Skeletal muscle satellite cell (primary cell): ENCODE measurements at regions not wholly inside any gene's neighbourhood (a gene's known extent, or its start where the extent isn't known, plus 50 kb on each side); places are given as distances from the start of the nearest gene placed in this dataset.

ENCODE experiments used
- H3K27me3 ChIP-seq: 2 replicates; pipeline ENCODE4 v1.7.0; 2013; ENCODE audit warnings: low read length; ENCODE audit not compliant: control insufficient read depth, insufficient read depth
- H3K36me3 ChIP-seq: 2 replicates; pipeline ENCODE4 v1.7.0; 2013; ENCODE audit warnings: mild to moderate bottlenecking, control low read depth, low read length; ENCODE audit not compliant: insufficient read depth
- H3K4me1 ChIP-seq: 2 replicates; pipeline ENCODE4 v1.7.0; 2013; ENCODE audit warnings: low read length; ENCODE audit not compliant: control insufficient read depth, insufficient read depth
- H3K4me2 ChIP-seq: 2 replicates; pipeline ENCODE4 v1.7.0; 2013; ENCODE audit warnings: mild to moderate bottlenecking, low read length
- H3K4me3 ChIP-seq: 2 replicates; pipeline ENCODE4 v1.7.0; 2013; ENCODE audit warnings: low read length
- H3K9ac ChIP-seq: 2 replicates; pipeline ENCODE4 v1.7.0; 2013; ENCODE audit warnings: mild to moderate bottlenecking, low read depth, low read length, moderate library complexity
- H3K9me3 ChIP-seq: replicated peaks from 2 replicates; pipeline ENCODE4 v1.7.0; 2013; ENCODE audit warnings: mild to moderate bottlenecking, control low read depth, low read length

DNA sequence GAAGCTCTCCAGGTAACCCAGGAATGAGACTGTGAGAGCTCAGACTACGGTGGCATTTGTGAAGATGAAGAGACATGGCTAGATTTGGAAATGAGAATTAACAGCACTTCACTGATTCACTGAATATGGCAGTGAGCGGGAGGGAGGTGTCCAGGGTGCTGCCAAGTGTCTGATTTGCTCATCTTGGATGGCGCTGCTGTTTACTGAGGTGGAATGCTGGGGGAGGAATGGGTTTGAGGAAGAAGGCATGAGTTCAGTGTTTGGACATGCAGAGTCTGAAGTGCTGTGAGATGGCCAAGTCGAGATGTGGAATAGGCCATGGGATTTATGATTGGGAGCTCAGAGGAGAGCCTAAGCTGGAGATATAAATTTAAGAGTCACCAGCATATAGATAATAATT lies 437.1 kb upstream of the NPVF start:
- H3K4me2 ChIP-seq, result no peak overlapping the region
- no peaks in the 10 kb centered on the region for H3K4me1 ChIP-seq
- H3K36me3 ChIP-seq, result no peaks in the 10 kb centered on the region
- H3K9ac ChIP-seq, result no peak overlapping the region
- H3K9me3 ChIP-seq, result no peaks in the 10 kb centered on the region
- H3K27me3 ChIP-seq, result peaks cover 3% of the 10 kb centered on the region
- no peak overlapping the region for H3K4me3 ChIP-seq

DNA sequence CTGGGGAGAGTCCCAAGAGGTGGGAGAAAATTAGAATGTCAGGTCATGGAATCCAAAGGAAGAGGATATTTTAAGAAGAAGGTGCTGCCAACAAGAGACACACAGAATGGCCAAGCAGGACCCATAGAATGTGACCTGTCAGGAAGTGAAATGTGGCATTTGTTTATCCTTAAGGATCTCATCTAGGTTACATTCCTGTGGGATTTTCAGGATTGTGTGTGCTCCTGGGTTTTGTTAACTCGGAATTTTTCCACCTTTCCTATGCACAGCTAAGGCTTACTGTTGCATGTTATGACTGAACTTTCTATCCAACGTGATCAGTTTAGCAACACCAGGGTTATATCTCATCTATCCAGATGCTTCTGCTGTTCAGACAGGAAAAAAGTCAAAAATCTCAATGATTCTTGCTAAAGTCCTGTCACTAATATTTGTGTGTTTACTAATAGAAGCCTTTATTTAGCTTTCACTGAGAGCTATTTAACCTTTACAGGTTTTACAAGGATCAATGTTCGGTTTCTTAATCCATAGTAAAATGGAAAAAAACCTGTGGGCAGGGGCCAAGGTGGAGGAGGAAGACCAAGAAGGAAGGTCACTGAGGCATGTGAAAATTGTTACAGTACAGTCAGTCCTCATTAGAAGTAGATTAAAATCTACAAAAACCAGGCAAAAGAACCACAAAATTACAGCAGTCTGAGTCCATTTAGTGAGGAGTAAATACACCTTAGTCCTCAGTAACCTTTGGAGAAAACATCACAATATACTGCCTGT lies 437.8 kb upstream of the NPVF start:
- H3K27me3 ChIP-seq, result peaks cover 6% of the 10 kb centered on the region
- no peaks in the 10 kb centered on the region for H3K9me3 ChIP-seq
- no peak overlapping the region for H3K4me3 ChIP-seq
- H3K9ac ChIP-seq, result no peak overlapping the region
- no peaks in the 10 kb centered on the region for H3K4me1 ChIP-seq
- H3K4me2 ChIP-seq, result no peak overlapping the region
- no peaks in the 10 kb centered on the region for H3K36me3 ChIP-seq

DNA sequence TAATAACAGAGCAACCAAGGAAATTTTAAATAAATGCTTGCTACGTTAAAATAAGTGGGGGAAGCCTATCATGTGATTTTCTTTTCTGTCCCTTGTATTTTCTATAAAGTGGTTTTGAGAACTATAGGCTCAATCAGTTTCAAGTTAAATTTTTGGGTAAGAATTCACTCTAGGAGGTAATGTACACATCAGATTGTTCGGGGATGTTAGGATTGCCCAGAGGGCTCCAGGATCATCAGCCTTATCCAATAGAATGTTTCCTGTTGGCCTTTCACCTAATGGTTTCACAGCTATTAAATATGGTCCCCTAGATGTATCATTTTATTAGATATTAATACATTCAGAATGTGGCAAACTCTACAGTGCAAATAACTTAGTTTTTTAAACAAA lies 438.4 kb upstream of the NPVF start:
- Histone ChIP-seq H3K4me3 (no peak overlapping the region), H3K9ac (no peak overlapping the region), H3K9me3 (no peaks in the 10 kb centered on the region), H3K36me3 (no peaks in the 10 kb centered on the region), H3K4me2 (no peak overlapping the region), H3K4me1 (no peaks in the 10 kb centered on the region), H3K27me3 (peaks cover 9% of the 10 kb centered on the region)

DNA sequence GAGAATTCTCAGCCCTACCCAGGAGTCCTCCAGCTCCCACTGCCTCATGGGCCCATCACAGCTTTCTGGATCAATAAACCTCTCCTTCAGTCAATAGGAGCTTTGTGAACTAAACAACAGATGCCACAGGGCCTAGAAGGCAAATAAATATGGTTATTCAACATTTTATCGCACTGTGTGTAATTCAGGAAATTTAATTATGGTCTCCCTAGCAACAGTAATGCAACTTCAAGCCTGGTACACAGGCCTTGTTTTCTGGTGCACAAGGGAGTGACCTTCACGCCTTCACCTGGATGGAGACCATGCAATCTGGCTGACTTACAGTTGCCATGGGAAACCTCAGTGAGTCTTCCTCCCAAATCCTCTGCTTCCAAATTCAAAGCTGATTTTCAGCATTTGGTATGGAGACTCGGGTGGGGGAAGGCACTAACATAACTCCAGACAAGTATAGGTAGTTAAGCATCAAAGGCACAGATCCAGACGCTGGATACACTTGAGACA lies 441.0 kb upstream of the NPVF start:
- H3K36me3 ChIP-seq, result no peaks in the 10 kb centered on the region
- H3K4me1 ChIP-seq, result no peaks in the 10 kb centered on the region
- H3K9me3 ChIP-seq, result no peaks in the 10 kb centered on the region
- H3K9ac ChIP-seq, result no peak overlapping the region
- H3K4me3 ChIP-seq, result no peak overlapping the region
- no peak overlapping the region for H3K4me2 ChIP-seq
- peaks cover 5% of the 10 kb centered on the region for H3K27me3 ChIP-seq

DNA sequence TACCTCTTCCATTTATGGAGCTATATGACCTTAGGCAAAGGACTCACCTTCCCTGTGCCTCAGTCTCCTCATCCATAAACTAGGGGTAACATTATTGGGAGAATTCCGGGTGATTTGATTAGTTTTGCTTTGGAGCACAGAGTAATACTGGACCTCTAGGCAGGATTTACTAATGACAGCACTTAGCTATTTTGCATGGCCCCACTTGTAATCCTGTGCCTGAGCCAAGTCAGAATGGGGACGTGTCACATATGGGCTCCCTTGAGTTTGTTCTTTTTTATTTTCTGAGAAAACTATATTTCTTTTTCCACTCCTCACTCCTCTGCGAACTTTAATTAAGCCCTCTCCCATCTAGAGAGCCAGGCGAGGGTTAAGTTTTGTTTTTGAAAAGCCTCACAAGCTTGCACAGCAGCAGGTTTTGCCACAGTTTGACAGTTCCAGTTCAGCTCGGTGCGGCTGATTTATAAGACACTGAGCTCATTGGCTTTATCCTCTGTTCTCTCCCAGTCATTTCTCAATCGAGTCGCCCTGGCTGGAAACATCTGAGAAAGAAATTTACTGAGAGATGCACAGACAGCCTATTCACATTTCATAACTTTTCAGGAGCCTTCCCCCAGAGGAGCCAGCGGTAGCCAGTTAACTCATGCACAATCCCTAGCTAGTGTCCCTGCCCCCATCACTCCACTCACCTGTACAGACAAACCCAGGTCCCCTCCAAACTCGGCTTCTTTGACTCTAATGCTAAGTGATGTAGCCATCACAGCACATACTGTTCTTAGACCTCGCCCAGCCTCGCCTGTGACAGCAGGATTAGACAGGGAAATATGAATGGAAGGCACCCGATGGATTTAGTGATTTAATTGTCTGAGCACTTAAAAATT lies 441.9 kb upstream of the NPVF start:
- H3K4me3 ChIP-seq, result no peak overlapping the region

DNA sequence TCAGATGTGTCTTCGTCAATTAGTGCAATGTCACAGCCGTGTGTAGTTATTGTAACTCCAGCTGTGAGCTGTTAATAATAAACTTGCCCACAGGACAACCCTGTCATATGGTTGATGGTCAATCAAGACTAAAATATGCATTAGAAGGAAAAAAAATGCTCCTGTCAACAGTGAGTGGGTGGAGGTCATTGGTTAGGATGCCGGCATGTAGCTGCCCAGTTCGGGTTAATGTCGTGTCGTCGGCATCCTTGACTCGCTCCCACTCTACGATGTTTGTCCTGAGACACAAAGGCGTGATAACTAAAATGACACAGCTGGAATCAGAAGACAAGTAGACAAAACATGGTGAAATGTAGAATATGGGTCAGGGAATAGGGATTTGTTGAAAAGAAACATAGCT lies 442.8 kb upstream of the NPVF start:
- H3K4me1 ChIP-seq, result no peaks in the 10 kb centered on the region
- H3K27me3 ChIP-seq, result peaks cover 5% of the 10 kb centered on the region
- H3K4me3 ChIP-seq, result no peak overlapping the region
- no peaks in the 10 kb centered on the region for H3K36me3 ChIP-seq
- H3K9ac ChIP-seq, result no peak overlapping the region
- H3K9me3 ChIP-seq, result no peaks in the 10 kb centered on the region
- no peak overlapping the region for H3K4me2 ChIP-seq

More for the DNA sequence above, 441.9 kb upstream of the NPVF start:
- H3K4me2 ChIP-seq, result no peak overlapping the region
- H3K9ac ChIP-seq, result no peak overlapping the region
- no peaks in the 10 kb centered on the region for H3K4me1 ChIP-seq
- H3K9me3 ChIP-seq, result no peaks in the 10 kb centered on the region
- no peaks in the 10 kb centered on the region for H3K36me3 ChIP-seq
- peaks cover 5% of the 10 kb centered on the region for H3K27me3 ChIP-seq

DNA sequence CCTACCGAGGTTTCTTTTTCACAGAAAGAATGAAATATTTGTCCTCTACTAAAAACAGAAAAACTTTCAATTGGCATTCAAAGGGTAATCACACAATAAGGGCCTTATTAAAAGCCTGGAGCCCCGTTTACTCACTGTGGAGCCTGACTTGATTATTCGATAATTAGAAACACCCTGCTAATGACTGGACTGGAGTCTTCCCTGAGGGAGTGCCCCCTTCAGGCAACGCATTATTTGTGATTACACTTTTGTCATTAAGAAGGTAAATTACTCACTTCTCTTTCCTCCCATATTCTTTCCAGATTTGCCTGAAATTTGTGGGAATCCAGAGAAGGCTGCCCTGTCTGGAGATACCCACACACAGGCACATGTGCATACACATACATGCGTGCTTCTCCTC lies 444.2 kb upstream of the NPVF start:
- Histone ChIP-seq H3K4me2 (no peak overlapping the region), H3K36me3 (no peaks in the 10 kb centered on the region), H3K27me3 (peaks cover 5% of the 10 kb centered on the region), H3K4me3 (no peak overlapping the region), H3K9me3 (no peaks in the 10 kb centered on the region), H3K9ac (no peak overlapping the region), H3K4me1 (no peaks in the 10 kb centered on the region)

DNA sequence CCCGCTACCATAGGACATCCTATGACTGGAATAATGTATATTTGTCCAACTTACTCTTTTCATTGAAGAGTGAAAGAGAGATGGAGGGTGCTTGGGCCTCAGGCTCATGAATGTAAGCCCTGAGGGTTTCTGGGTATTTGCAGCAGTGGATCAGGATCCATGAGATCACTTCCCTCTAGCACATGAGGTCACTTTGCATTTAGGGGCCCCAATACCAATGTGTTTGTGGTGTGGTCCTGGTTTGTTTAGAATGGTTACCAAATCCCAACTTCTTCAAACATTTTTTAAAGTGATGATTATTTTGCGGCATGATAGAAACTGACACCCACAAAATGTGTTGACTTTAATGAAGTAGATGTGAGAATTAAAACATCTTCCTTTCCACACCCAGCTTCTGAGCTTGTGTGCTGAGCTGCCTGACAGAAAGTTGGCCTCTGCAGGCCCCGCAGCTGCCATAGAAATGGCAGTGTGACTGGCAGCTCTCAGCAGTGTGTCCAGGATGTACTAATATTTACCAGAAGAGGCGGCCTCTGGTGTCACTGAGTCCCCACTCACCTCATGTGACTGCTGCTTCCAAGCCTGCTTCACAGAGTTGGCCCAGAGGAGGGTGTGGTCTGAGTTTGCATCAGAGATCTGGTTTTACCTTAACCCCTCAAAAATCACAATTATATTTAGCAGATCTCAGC lies 447.6 kb upstream of the NPVF start:
- no peak overlapping the region for H3K9ac ChIP-seq
- peaks cover 4% of the 10 kb centered on the region for H3K27me3 ChIP-seq
- H3K4me2 ChIP-seq, result no peak overlapping the region
- H3K36me3 ChIP-seq, result no peaks in the 10 kb centered on the region
- H3K9me3 ChIP-seq, result no peaks in the 10 kb centered on the region
- no peaks in the 10 kb centered on the region for H3K4me1 ChIP-seq
- H3K4me3 ChIP-seq, result no peak overlapping the region

GRCh38 chr7:25677595-25677994 lies 449.3 kb upstream of the NPVF start:
- no peak overlapping the region for H3K4me2 ChIP-seq
- H3K9ac ChIP-seq, result no peak overlapping the region
- no peaks in the 10 kb centered on the region for H3K27me3 ChIP-seq
- no peaks in the 10 kb centered on the region for H3K9me3 ChIP-seq
- no peaks in the 10 kb centered on the region for H3K36me3 ChIP-seq
- H3K4me1 ChIP-seq, result no peaks in the 10 kb centered on the region
- no peak overlapping the region for H3K4me3 ChIP-seq

DNA sequence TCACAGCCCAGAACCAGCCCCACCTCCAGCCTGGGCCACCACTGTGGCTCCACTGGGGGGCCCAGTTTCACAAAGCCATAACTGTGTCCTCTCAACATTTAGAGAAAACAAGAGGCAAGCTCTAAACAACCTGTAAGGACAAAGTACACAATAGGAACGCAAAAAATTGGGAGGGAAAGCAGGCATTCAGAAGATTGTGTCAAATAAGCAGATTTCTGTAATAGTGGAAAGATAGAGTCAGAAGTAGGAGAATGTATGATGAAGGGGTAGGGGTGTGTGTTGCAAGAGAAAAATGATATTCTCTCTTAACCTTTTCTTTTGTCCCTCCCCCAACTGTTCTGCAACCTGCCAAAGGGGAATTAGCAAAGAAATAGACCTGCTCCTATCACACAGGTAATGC lies 449.9 kb upstream of the NPVF start:
- H3K9me3 ChIP-seq, result no peaks in the 10 kb centered on the region
- no peak overlapping the region for H3K9ac ChIP-seq
- H3K36me3 ChIP-seq, result no peaks in the 10 kb centered on the region
- H3K4me1 ChIP-seq, result no peaks in the 10 kb centered on the region
- no peak overlapping the region for H3K4me3 ChIP-seq
- H3K4me2 ChIP-seq, result no peak overlapping the region
- H3K27me3 ChIP-seq, result no peaks in the 10 kb centered on the region

GRCh38 chr7:25680636-25681035 lies 452.4 kb upstream of the NPVF start:
- Histone ChIP-seq H3K9ac (no peak overlapping the region), H3K9me3 (no peaks in the 10 kb centered on the region), H3K36me3 (no peaks in the 10 kb centered on the region), H3K27me3 (no peaks in the 10 kb centered on the region), H3K4me1 (no peaks in the 10 kb centered on the region), H3K4me3 (no peak overlapping the region), H3K4me2 (no peak overlapping the region)
